HEK293 (cell line): ENCODE measurements at regions not wholly inside any gene's neighbourhood (a gene's known extent, or its start where the extent isn't known, plus 50 kb on each side); places are given as distances from the start of the nearest gene placed in this dataset.

Source experiments
- CTCF ChIA-PET: fragments of 350-600 bp; formaldehyde crosslinking; extraction: SDS; loops from one replicate; lab custom pipeline; 2021; ENCODE audit warnings: antibody characterized with exemption; lab: Yijun Ruan, JAX
- POLR2A ChIA-PET: fragments of 300-600 bp; formaldehyde crosslinking; extraction: SDS; loops from one replicate; lab custom pipeline; 2020; ENCODE audit warnings: antibody characterized with exemption, inconsistent platforms; lab: Yijun Ruan, JAX
- H3K27ac ChIP-seq: fragments of 200-500 bp; sonication (Bioruptor generic); 2 replicates; pipeline ENCODE4 v1.5.1; 2014; ENCODE audit warnings: low read depth, low read length, control low read depth, inconsistent platforms; ENCODE audit errors: extremely low read depth
- H3K36me3 ChIP-seq, 2 experiments: fragments of 200-500 bp in 1 of 2; sonication (Bioruptor generic) in 1 of 2; 1 replicate in 1 of 2; 2 replicates in 1 of 2; pipeline ENCODE4 v1.5.1; 2014 to 2017; ENCODE audit warnings: inconsistent platforms in 2 of 2, low read length in 2 of 2; ENCODE audit not compliant: control insufficient read depth in 2 of 2, insufficient read depth in 1 of 2
- H3K4me1 ChIP-seq: fragments of 200-500 bp; sonication (Bioruptor generic); 2 replicates; pipeline ENCODE4 v1.5.1; 2014; ENCODE audit warnings: mild to moderate bottlenecking, low read length, inconsistent platforms; ENCODE audit not compliant: control insufficient read depth, insufficient read depth
- H3K4me3 ChIP-seq: 2 replicates; pipeline ENCODE4 v1.5.1; 2011; ENCODE audit warnings: low read depth, mild to moderate bottlenecking, control low read depth, low read length, moderate library complexity
- H3K9me3 ChIP-seq: fragments of 200-500 bp; sonication (Bioruptor generic); 2 replicates; pipeline ENCODE4 v1.5.1; 2014; ENCODE audit warnings: low read depth, low read length, inconsistent platforms; ENCODE audit not compliant: control insufficient read depth, insufficient read depth
- FEZF1 ChIP-seq: fragments of 450-650 bp; formaldehyde crosslinking; IDR thresholded peaks from 2 replicates; pipeline ENCODE4 v1.5.1; 2016; ENCODE audit warnings: missing biosample characterization, missing genetic modification characterization
- GLIS2 ChIP-seq: fragments of 450-650 bp; formaldehyde crosslinking; IDR thresholded peaks from 2 replicates; pipeline ENCODE4 v1.5.1; 2016; ENCODE audit warnings: missing biosample characterization, missing genetic modification characterization
- HOXA7 ChIP-seq: sonication (generic); formaldehyde crosslinking; IDR thresholded peaks from 2 replicates; pipeline ENCODE4 v1.8.1; 2022; ENCODE audit warnings: missing genetic modification reagents, borderline replicate concordance
- HOXD13 ChIP-seq: sonication (generic); formaldehyde crosslinking; IDR thresholded peaks from 2 replicates; pipeline ENCODE4 v1.8.0; 2022; ENCODE audit warnings: missing genetic modification reagents, borderline replicate concordance
- KLF1 ChIP-seq: fragments of 450-650 bp; formaldehyde crosslinking; IDR thresholded peaks from 2 replicates; pipeline ENCODE4 v1.5.1; 2016; ENCODE audit warnings: missing biosample characterization, missing genetic modification characterization
- MEIS1 ChIP-seq: sonication (generic); formaldehyde crosslinking; IDR thresholded peaks from 2 replicates; pipeline ENCODE4 v1.8.1; 2022; ENCODE audit warnings: missing genetic modification reagents, mild to moderate bottlenecking, borderline replicate concordance
- SCRT1 ChIP-seq: fragments of 450-650 bp; formaldehyde crosslinking; IDR thresholded peaks from 2 replicates; pipeline ENCODE4 v1.5.1; 2016; ENCODE audit warnings: missing biosample characterization, missing genetic modification characterization, borderline replicate concordance
- SP2 ChIP-seq: fragments of 450-650 bp; formaldehyde crosslinking; IDR thresholded peaks from 2 replicates; pipeline ENCODE4 v1.5.1; 2016; ENCODE audit warnings: missing biosample characterization, missing genetic modification characterization
- YY1 ChIP-seq: fragments of 450-650 bp; formaldehyde crosslinking; IDR thresholded peaks from 2 replicates; pipeline ENCODE4 v1.5.1; 2018; ENCODE audit warnings: missing biosample characterization, missing genetic modification characterization
- ZBTB17 ChIP-seq: fragments of 450-650 bp; formaldehyde crosslinking; IDR thresholded peaks from 2 replicates; pipeline ENCODE4 v1.5.1; 2016; ENCODE audit warnings: missing biosample characterization, missing genetic modification characterization
- ZBTB21 ChIP-seq: fragments of 450-650 bp; formaldehyde crosslinking; IDR thresholded peaks from 2 replicates; pipeline ENCODE4 v1.5.1; 2017; ENCODE audit warnings: missing biosample characterization, missing genetic modification characterization
- ZNF155 ChIP-seq: fragments of 450-650 bp; formaldehyde crosslinking; IDR thresholded peaks from 2 replicates; pipeline ENCODE4 v1.5.1; 2016; ENCODE audit warnings: missing biosample characterization, missing genetic modification characterization
- ZNF157 ChIP-seq: fragments of 450-650 bp; formaldehyde crosslinking; IDR thresholded peaks from 2 replicates; pipeline ENCODE4 v1.5.1; 2016; ENCODE audit warnings: missing biosample characterization, missing genetic modification characterization
- ZNF239 ChIP-seq: fragments of 450-650 bp; formaldehyde crosslinking; IDR thresholded peaks from 2 replicates; pipeline ENCODE4 v1.5.1; 2016; ENCODE audit warnings: missing biosample characterization, missing genetic modification characterization
- ZNF248 ChIP-seq: fragments of 450-650 bp; formaldehyde crosslinking; IDR thresholded peaks from 2 replicates; pipeline ENCODE4 v1.5.1; 2017; ENCODE audit warnings: missing biosample characterization, missing genetic modification characterization
- ZNF521 ChIP-seq: fragments of 450-650 bp; formaldehyde crosslinking; IDR thresholded peaks from 2 replicates; pipeline ENCODE4 v1.5.1; 2017; ENCODE audit warnings: missing biosample characterization, mild to moderate bottlenecking, missing genetic modification characterization
- ZNF560 ChIP-seq: fragments of 450-650 bp; formaldehyde crosslinking; IDR thresholded peaks from 2 replicates; pipeline ENCODE4 v1.5.1; 2017; ENCODE audit warnings: missing biosample characterization, missing genetic modification characterization, borderline replicate concordance
- ZNF561 ChIP-seq: fragments of 450-650 bp; IDR thresholded peaks from 2 replicates; pipeline ENCODE4 v1.5.1; 2018; ENCODE audit warnings: missing biosample characterization, missing genetic modification characterization, borderline replicate concordance
- ZNF621 ChIP-seq: fragments of 450-650 bp; formaldehyde crosslinking; IDR thresholded peaks from 2 replicates; pipeline ENCODE4 v1.5.1; 2017; ENCODE audit warnings: missing biosample characterization, missing genetic modification characterization
- ZNF785 ChIP-seq: fragments of 450-650 bp; formaldehyde crosslinking; IDR thresholded peaks from 2 replicates; pipeline ENCODE4 v1.5.1; 2016; ENCODE audit warnings: missing biosample characterization, missing genetic modification characterization
- ZSCAN23 ChIP-seq: fragments of 450-650 bp; formaldehyde crosslinking; IDR thresholded peaks from 2 replicates; pipeline ENCODE4 v1.5.1; 2016; ENCODE audit warnings: missing biosample characterization, missing genetic modification characterization
- ZSCAN30 ChIP-seq: fragments of 450-650 bp; IDR thresholded peaks from 2 replicates; pipeline ENCODE4 v1.5.1; 2018; ENCODE audit warnings: missing biosample characterization, mild to moderate bottlenecking, missing genetic modification characterization, moderate library complexity
- TF ChIP-seq, protein P1 (sequence below): fragments of 450-650 bp; formaldehyde crosslinking; IDR thresholded peaks from 2 replicates; pipeline ENCODE4 v1.5.1; 2016; ENCODE audit warnings: missing biosample characterization, missing genetic modification characterization
- TF ChIP-seq, protein P2 (sequence below): fragments of 450-650 bp; formaldehyde crosslinking; optimal IDR thresholded peaks from 2 replicates; pipeline ENCODE3; 2016; ENCODE audit warnings: missing biosample characterization, mild to moderate bottlenecking, missing genetic modification characterization
- TF ChIP-seq, protein P3 (sequence below): fragments of 450-650 bp; formaldehyde crosslinking; IDR thresholded peaks from 2 replicates; pipeline ENCODE4 v1.5.1; 2016; ENCODE audit warnings: missing biosample characterization, missing genetic modification characterization
- TF ChIP-seq, protein P4 (sequence below): fragments of 450-650 bp; formaldehyde crosslinking; IDR thresholded peaks from 2 replicates; pipeline ENCODE4 v1.5.1; 2016; ENCODE audit warnings: missing biosample characterization, missing genetic modification characterization
- TF ChIP-seq, protein P5 (sequence below): fragments of 450-650 bp; formaldehyde crosslinking; IDR thresholded peaks from 2 replicates; pipeline ENCODE4 v1.5.1; 2016; ENCODE audit warnings: missing biosample characterization, missing genetic modification characterization
- TF ChIP-seq, protein P6 (sequence below): fragments of 450-650 bp; formaldehyde crosslinking; IDR thresholded peaks from 2 replicates; pipeline ENCODE4 v1.5.1; 2016; ENCODE audit warnings: missing biosample characterization, missing genetic modification characterization

DNA sequence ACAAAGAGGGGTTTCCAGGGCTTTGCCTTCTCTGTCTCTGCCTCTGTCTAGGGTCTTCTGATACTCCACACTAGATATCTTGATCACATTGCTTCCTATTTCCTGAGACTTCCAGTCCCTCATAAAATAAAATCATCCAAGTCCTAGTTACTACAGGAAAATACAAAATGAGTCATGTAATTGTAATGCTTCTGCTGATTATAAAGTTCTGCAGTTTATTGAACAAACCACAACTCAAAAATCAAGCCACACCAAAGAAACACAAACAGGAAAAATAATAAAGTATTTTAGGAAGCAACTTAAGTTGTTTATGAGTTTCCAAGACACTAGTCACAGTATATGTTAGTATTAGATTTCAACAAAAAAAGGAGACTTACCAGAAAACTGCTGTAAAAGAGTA, 695.1 kb upstream of the GALNTL6 start:
- no peaks in the 10 kb centered on the region for H3K36me3 ChIP-seq
- no peaks in the 10 kb centered on the region for H3K9me3 ChIP-seq
- no peaks in the 10 kb centered on the region for H3K4me1 ChIP-seq
- no peak overlapping the region for H3K27ac ChIP-seq
- no peak for TF ChIP-seq YY1 (tag by site-specific recombination)
- no peak for TF ChIP-seq ZNF785 (tag by site-specific recombination)
- no peak for TF ChIP-seq ZBTB21
- TF ChIP-seq ZNF560 (tag by site-specific recombination): no peak
- TF ChIP-seq FEZF1 (tag by site-specific recombination): no peak
- TF ChIP-seq, protein P1, sequence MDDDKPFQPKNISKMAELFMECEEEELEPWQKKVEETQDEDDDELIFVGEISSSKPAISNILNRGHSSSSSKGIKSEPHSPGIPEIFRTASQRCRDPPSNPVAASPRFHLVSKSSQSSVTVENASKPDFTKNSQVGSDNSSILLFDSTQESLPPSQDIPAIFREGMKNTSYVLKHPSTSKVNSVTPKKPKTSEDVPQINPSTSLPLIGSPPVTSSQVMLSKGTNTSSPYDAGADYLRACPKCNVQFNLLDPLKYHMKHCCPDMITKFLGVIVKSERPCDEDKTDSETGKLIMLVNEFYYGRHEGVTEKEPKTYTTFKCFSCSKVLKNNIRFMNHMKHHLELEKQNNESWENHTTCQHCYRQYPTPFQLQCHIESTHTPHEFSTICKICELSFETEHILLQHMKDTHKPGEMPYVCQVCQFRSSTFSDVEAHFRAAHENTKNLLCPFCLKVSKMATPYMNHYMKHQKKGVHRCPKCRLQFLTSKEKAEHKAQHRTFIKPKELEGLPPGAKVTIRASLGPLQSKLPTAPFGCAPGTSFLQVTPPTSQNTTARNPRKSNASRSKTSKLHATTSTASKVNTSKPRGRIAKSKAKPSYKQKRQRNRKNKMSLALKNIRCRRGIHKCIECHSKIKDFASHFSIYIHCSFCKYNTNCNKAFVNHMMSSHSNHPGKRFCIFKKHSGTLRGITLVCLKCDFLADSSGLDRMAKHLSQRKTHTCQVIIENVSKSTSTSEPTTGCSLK: no peak
- TF ChIP-seq, protein P2, sequence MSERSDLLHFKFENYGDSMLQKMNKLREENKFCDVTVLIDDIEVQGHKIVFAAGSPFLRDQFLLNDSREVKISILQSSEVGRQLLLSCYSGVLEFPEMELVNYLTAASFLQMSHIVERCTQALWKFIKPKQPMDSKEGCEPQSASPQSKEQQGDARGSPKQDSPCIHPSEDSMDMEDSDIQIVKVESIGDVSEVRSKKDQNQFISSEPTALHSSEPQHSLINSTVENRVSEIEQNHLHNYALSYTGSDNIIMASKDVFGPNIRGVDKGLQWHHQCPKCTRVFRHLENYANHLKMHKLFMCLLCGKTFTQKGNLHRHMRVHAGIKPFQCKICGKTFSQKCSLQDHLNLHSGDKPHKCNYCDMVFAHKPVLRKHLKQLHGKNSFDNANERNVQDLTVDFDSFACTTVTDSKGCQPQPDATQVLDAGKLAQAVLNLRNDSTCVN (tag by site-specific recombination): no peak
- TF ChIP-seq ZNF561 (tag by site-specific recombination): no peak
- no peak for TF ChIP-seq ZNF248 (tag by site-specific recombination)
- no peak for TF ChIP-seq ZSCAN30 (tag by site-specific recombination)
- TF ChIP-seq, protein P3, sequence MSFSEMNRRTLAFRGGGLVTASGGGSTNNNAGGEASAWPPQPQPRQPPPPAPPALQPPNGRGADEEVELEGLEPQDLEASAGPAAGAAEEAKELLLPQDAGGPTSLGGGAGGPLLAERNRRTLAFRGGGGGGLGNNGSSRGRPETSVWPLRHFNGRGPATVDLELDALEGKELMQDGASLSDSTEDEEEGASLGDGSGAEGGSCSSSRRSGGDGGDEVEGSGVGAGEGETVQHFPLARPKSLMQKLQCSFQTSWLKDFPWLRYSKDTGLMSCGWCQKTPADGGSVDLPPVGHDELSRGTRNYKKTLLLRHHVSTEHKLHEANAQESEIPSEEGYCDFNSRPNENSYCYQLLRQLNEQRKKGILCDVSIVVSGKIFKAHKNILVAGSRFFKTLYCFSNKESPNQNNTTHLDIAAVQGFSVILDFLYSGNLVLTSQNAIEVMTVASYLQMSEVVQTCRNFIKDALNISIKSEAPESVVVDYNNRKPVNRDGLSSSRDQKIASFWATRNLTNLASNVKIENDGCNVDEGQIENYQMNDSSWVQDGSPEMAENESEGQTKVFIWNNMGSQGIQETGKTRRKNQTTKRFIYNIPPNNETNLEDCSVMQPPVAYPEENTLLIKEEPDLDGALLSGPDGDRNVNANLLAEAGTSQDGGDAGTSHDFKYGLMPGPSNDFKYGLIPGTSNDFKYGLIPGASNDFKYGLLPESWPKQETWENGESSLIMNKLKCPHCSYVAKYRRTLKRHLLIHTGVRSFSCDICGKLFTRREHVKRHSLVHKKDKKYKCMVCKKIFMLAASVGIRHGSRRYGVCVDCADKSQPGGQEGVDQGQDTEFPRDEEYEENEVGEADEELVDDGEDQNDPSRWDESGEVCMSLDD (tag by site-specific recombination): no peak
- no peak for TF ChIP-seq ZNF239 (tag by site-specific recombination)
- no peak for TF ChIP-seq KLF1
- TF ChIP-seq ZSCAN23 (tag by site-specific recombination): no peak
- no peak for TF ChIP-seq SP2 (tag by site-specific recombination)
- TF ChIP-seq ZNF157 (tag by site-specific recombination): no peak
- no peak for TF ChIP-seq HOXA7 (CRISPR knock-in tag)
- no peak for TF ChIP-seq ZNF621 (tag by site-specific recombination)
- no peak for TF ChIP-seq MEIS1 (CRISPR knock-in tag)
- TF ChIP-seq, protein P4, sequence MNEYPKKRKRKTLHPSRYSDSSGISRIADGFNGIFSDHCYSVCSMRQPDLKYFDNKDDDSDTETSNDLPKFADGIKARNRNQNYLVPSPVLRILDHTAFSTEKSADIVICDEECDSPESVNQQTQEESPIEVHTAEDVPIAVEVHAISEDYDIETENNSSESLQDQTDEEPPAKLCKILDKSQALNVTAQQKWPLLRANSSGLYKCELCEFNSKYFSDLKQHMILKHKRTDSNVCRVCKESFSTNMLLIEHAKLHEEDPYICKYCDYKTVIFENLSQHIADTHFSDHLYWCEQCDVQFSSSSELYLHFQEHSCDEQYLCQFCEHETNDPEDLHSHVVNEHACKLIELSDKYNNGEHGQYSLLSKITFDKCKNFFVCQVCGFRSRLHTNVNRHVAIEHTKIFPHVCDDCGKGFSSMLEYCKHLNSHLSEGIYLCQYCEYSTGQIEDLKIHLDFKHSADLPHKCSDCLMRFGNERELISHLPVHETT (tag by site-specific recombination): no peak
- no peak overlapping the region for H3K4me3 ChIP-seq
- ChIA-PET CTCF (no interaction called here), POLR2A (no interaction called here)

DNA sequence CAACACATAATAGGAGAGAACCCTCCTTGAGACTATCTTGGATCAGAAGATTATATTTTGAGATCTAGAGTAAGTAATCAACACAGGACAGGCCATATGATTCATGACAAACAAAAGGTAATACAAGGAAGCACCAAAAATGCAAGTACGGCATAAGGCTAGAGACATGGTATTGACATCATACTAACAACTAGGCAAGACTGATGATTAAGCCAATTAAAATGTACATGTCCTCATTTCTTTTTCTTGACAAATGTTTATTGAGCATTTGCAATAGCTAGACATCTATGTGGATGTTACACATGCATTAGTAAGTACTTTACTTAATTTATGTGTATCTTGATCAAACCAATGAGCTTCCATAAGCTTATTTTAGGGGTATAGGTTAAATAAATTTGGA, 695.7 kb upstream of the GALNTL6 start:
- ChIA-PET CTCF (no interaction called here), POLR2A (no interaction called here)
- H3K27ac ChIP-seq: no peak overlapping the region
- no peak for TF ChIP-seq GLIS2
- TF ChIP-seq ZNF155 (tag by site-specific recombination): no peak
- TF ChIP-seq, protein P5, sequence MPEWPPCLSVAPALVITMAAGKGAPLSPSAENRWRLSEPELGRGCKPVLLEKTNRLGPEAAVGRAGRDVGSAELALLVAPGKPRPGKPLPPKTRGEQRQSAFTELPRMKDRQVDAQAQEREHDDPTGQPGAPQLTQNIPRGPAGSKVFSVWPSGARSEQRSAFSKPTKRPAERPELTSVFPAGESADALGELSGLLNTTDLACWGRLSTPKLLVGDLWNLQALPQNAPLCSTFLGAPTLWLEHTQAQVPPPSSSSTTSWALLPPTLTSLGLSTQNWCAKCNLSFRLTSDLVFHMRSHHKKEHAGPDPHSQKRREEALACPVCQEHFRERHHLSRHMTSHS (tag by site-specific recombination): no peak
- no peak for TF ChIP-seq ZNF521
- TF ChIP-seq HOXD13 (CRISPR knock-in tag): no peak
- TF ChIP-seq ZBTB17 (tag by site-specific recombination): no peak
- TF ChIP-seq, protein P6, sequence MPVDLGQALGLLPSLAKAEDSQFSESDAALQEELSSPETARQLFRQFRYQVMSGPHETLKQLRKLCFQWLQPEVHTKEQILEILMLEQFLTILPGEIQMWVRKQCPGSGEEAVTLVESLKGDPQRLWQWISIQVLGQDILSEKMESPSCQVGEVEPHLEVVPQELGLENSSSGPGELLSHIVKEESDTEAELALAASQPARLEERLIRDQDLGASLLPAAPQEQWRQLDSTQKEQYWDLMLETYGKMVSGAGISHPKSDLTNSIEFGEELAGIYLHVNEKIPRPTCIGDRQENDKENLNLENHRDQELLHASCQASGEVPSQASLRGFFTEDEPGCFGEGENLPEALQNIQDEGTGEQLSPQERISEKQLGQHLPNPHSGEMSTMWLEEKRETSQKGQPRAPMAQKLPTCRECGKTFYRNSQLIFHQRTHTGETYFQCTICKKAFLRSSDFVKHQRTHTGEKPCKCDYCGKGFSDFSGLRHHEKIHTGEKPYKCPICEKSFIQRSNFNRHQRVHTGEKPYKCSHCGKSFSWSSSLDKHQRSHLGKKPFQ (tag by site-specific recombination): no peak
- no peak for TF ChIP-seq SCRT1 (tag by site-specific recombination)

More for the DNA sequence above, 695.7 kb upstream of the GALNTL6 start:
- H3K36me3 ChIP-seq: no peaks in the 10 kb centered on the region
- no peaks in the 10 kb centered on the region for H3K9me3 ChIP-seq
- H3K4me1 ChIP-seq: no peaks in the 10 kb centered on the region
- H3K4me3 ChIP-seq: no peak overlapping the region
